Type B pancreatic cell (in vitro differentiated cells): ENCODE measurements at regions not wholly inside any gene's neighbourhood (a gene's known extent, or its start where the extent isn't known, plus 50 kb on each side); places are given as distances from the start of the nearest gene placed in this dataset.

ENCODE experiments used
- DNase-seq: peaks from one replicate; pipeline ENCODE4 v3.0.0; 2021; ENCODE audit warnings: mixed read lengths; ENCODE audit not compliant: unreplicated experiment; ENCODE audit errors: extremely low spot score
- H3K27ac Mint-ChIP-seq: 2 replicates; pipeline ENCODE4 v1.8.0; 2021; ENCODE audit warnings: mild to moderate bottlenecking, mixed read lengths
- H3K27me3 Mint-ChIP-seq: 2 replicates; pipeline ENCODE4 v1.8.0; 2021; ENCODE audit warnings: mixed read lengths
- H3K36me3 Mint-ChIP-seq: 2 replicates; pipeline ENCODE4 v1.8.0; 2021; ENCODE audit warnings: mixed read lengths
- H3K4me1 Mint-ChIP-seq: one replicate; pipeline ENCODE4 v1.8.0; 2021; ENCODE audit warnings: mixed read lengths; ENCODE audit not compliant: unreplicated experiment
- H3K4me3 Mint-ChIP-seq: 2 replicates; pipeline ENCODE4 v1.8.0; 2021; ENCODE audit warnings: mild to moderate bottlenecking, mixed read lengths
- H3K9me3 Mint-ChIP-seq: 2 replicates; pipeline ENCODE4 v1.8.0; 2021; ENCODE audit warnings: mixed read lengths
- CTCF ChIP-seq: fragments of 200-600 bp; sonication (generic); conservative IDR thresholded peaks from 2 replicates; pipeline ENCODE4 v1.5.0; 2021; ENCODE audit warnings: antibody characterized with exemption, mild to moderate bottlenecking

- Mint-ChIP-seq H3K9me3 (no peaks in the 10 kb centered on the region), H3K36me3 (no peaks in the 10 kb centered on the region), H3K27me3 (peaks cover 19% of the 10 kb centered on the region), H3K4me1 (peaks cover 6% of the 10 kb centered on the region), H3K27ac (no peak overlapping the region), H3K4me3 (no peak overlapping the region)
- peak; percentile 22 for DNase-seq
- no peak for TF ChIP-seq CTCF
Measured at GRCh38 chr20:40956542-40957264, 71.9 kb upstream of the TOP1 start.

- DNase-seq = peak; percentile 45
- Mint-ChIP-seq H3K27me3 (peaks cover 13% of the 10 kb centered on the region), H3K4me1 (peaks cover 6% of the 10 kb centered on the region), H3K4me3 (no peak overlapping the region), H3K27ac (no peak overlapping the region), H3K9me3 (no peaks in the 10 kb centered on the region), H3K36me3 (no peaks in the 10 kb centered on the region)
- TF ChIP-seq CTCF = no peak
Measured at GRCh38 chr20:40957265-40957760, 71.3 kb upstream of the TOP1 start.

GRCh38 chr20:40958598-40958997 lies 70.0 kb upstream of the TOP1 start:
- no peak overlapping the region for H3K27ac Mint-ChIP-seq
- H3K27me3 Mint-ChIP-seq = peaks cover 12% of the 10 kb centered on the region
- TF ChIP-seq CTCF = no peak
- no peak overlapping the region for H3K4me3 Mint-ChIP-seq
- H3K9me3 Mint-ChIP-seq = no peaks in the 10 kb centered on the region
- DNase-seq = no peak
- H3K36me3 Mint-ChIP-seq = no peaks in the 10 kb centered on the region
- peaks cover 11% of the 10 kb centered on the region for H3K4me1 Mint-ChIP-seq

- Mint-ChIP-seq H3K27me3 (peaks cover 10% of the 10 kb centered on the region), H3K27ac (no peak overlapping the region), H3K4me3 (no peak overlapping the region), H3K4me1 (peaks cover 11% of the 10 kb centered on the region), H3K36me3 (no peaks in the 10 kb centered on the region), H3K9me3 (no peaks in the 10 kb centered on the region)
- peak; percentile 42 for DNase-seq
- no peak for TF ChIP-seq CTCF
Measured at GRCh38 chr20:40959325-40960092, 69.1 kb upstream of the TOP1 start.

GRCh38 chr20:40960101-40960500 lies 68.5 kb upstream of the TOP1 start:
- Mint-ChIP-seq H3K27me3 (peaks cover 9% of the 10 kb centered on the region), H3K36me3 (no peaks in the 10 kb centered on the region), H3K4me3 (no peak overlapping the region), H3K9me3 (no peaks in the 10 kb centered on the region), H3K27ac (no peak overlapping the region), H3K4me1 (peaks cover 11% of the 10 kb centered on the region)
- TF ChIP-seq CTCF = no peak
- no peak for DNase-seq
